Epithelial cell of esophagus (primary cell): ENCODE measurements at regions not wholly inside any gene's neighbourhood (a gene's known extent, or its start where the extent isn't known, plus 50 kb on each side); places are given as distances from the start of the nearest gene placed in this dataset.
A peak's percentile ranks its signal among the peaks of the same experiment; 100 is the strongest.

Experiments
- DNase-seq: peaks from one replicate; pipeline ENCODE4 v3.0.0; 2010; ENCODE audit warnings: low read depth
- H3K4me3 ChIP-seq: 2 replicates; pipeline ENCODE4 v1.5.1; 2011; ENCODE audit warnings: mild to moderate bottlenecking, low read length, control low read depth
- TF ChIP-seq, protein P1 (sequence below): IDR thresholded peaks from 2 replicates; pipeline ENCODE4 v1.5.1; 2011; ENCODE audit warnings: low read depth, mild to moderate bottlenecking, low read length, control low read depth, inconsistent platforms; ENCODE audit not compliant: insufficient read depth; ENCODE audit errors: missing control alignments

DNA sequence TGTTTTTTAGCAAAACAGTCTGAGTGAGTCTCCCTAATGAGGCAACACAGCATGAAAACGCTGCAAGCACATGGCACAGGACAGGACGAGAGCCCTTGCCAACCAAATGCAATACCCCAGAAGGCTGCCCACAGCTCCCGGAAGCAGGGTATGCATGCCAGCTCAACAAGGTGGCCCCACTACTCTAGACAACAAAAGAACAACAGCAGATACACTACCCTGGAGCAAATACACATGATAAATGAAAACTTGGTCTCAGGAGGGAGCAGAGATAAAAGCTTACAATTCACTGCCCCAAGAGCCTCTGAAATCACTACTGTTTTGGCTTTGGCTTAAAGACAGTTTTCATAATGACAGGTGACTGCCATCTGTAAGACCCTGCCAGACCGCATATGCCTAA is 785.4 kb upstream of the API5 start:
- no peak overlapping the region for H3K4me3 ChIP-seq
- TF ChIP-seq, protein P1, sequence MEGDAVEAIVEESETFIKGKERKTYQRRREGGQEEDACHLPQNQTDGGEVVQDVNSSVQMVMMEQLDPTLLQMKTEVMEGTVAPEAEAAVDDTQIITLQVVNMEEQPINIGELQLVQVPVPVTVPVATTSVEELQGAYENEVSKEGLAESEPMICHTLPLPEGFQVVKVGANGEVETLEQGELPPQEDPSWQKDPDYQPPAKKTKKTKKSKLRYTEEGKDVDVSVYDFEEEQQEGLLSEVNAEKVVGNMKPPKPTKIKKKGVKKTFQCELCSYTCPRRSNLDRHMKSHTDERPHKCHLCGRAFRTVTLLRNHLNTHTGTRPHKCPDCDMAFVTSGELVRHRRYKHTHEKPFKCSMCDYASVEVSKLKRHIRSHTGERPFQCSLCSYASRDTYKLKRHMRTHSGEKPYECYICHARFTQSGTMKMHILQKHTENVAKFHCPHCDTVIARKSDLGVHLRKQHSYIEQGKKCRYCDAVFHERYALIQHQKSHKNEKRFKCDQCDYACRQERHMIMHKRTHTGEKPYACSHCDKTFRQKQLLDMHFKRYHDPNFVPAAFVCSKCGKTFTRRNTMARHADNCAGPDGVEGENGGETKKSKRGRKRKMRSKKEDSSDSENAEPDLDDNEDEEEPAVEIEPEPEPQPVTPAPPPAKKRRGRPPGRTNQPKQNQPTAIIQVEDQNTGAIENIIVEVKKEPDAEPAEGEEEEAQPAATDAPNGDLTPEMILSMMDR = no peak
- DNase-seq = no peak

DNA sequence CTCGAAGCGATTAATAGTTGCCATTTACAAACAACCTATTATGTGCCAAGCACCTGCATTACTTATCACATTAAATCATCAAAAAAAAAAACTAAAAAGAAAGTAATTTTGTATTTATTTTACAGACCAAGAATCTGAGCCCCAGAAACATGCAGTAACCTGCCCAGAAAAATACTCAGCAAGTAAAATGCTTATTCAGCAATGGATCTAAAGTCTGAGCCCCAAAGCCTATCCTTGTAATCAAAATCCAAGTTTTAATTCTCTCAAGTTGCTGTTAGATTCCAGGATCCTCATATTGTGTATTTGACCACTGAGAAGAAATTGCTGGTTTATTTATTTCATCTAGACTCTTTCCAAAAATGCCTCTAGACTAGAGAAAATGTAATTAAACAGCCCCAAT is 783.3 kb upstream of the API5 start:
- TF ChIP-seq, protein P1 = no peak
- H3K4me3 ChIP-seq = no peak overlapping the region
- DNase-seq = no peak

DNA sequence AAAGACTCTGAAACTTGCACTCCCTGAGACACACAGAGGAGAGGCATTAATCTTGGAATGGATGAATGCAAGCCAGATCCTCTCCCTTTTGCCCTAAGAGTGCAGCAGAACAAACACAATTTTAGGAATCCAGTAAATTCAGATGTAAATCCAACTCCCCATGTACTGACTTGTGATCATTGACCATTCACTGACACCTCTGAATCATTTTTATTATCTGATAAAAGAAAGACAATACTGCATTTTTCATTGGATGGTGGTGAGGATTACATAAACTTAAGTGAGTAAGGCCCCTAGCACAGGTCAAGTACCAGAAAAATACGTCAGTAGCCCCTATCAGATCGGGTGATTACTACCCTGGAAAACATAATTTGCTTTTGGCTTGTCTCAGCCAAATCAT is 782.9 kb upstream of the API5 start:
- TF ChIP-seq, protein P1 = no peak
- DNase-seq = no peak
- H3K4me3 ChIP-seq = no peak overlapping the region

DNA sequence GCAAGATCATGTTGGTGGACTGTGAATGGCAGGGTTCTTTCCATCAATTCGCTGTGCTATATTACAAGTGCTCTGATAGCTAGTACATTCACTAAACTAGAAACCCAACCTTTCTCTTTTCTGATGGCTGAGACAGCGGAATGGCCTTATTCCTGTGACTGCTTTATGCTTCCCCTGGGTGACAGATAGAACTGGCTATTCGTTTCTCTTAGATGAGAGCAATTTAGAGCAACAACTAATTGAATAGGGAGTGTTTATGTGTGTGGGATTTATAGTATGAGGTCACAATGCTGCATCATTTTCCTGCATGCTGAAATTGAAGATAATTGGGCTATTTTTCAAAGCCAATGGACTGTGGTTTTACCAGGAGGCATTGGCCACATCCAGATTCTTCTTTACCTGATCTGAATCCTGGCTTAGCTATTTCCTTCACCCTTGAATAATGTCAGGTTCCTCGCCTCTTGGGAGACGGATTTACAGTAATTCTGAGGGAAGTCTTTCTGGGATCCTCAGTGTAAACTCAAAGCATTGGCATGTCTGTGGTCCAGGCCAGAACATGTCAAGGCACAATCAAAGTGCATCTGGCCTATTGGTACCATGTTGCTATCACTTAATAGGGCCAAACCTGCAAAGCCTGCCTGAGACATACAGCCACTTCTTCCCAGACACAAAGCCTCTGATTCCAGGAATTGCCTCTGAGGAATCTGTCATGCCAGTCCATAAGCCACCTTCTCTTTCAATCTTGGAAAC is 775.0 kb upstream of the API5 start:
- no peak for DNase-seq
- no peak overlapping the region for H3K4me3 ChIP-seq
- TF ChIP-seq, protein P1 = no peak

DNA sequence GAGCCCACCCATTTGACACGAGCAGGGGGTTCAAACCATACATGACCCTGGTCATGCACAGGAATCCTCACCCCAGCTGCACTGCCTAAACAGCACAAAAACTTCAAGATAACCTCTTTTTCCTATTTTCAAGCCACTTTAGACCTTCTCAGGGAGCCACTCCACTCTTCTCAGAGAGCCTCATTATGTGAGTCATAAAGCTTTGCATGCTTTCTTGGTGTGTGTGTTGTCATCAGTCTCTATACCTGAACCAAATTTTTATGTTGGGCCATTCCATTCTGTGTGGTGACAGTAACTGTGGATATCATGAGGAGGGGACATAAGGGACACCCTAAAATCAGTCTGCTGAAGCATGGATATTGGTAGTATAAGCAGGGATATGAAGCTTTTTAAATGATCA is 769.5 kb upstream of the API5 start:
- no peak for DNase-seq
- TF ChIP-seq, protein P1 = no peak
- no peak overlapping the region for H3K4me3 ChIP-seq

DNA sequence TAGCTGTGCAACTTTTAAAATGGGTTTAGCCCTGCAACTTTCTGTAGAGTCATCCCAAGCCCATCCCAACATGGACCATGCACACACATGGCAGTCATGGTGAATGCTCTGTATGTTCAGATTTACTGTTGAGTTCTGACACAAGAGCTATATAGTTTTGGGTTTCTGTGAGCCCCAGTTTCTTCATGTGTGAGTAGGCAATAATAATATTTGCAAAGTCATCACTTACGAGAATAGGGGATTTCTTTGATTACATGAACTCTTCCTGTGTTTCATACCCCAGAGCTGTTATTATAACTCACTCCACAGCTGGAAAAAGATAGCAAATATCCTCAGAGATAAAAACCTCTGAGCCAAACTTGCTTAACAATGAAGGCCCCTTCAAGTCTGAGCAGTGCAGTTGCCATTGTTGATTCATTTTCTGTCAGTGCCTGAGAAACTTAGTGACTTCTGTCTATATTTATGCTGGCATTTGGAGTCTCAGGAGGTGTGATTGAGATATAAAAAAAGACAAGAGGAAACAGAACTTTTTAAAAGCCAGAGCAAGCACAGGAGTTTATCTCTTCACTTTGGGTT is 767.9 kb upstream of the API5 start:
- TF ChIP-seq, protein P1 = no peak
- DNase-seq = no peak
- H3K4me3 ChIP-seq = no peak overlapping the region

DNA sequence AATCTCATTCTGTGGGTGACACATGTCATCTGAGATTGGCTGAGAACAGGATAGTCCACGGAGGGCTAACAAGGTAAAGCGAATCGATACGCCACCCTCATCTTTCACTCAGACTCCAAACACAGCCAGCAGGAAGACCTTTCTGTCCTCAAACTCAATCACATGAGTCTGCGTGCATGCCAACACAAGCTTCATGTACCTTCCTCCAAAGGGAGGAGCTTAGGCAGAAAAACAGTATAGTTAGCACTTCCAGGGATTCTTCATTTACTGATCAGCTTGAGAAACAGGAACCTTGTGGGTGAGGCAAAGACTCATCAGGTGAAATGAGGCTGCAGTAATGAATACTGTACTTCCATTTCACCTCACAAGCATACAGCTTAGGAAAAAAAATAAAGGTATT is 767.1 kb upstream of the API5 start:
- DNase-seq = peak; percentile 19
- H3K4me3 ChIP-seq = no peak overlapping the region

More for the DNA sequence above, 767.1 kb upstream of the API5 start:
- TF ChIP-seq, protein P1 = no peak
